ENCODE measurements at regions not wholly inside any gene's neighbourhood (a gene's known extent, or its start where the extent isn't known, plus 50 kb on each side); places are given as distances from the start of the nearest gene placed in this dataset.

- ATAC-seq: no peak
- 65 to 73% (median 68%) methylated on average over 6 of the region's 6 CpGs for WGBS, 4 donors
- H3K9me3 ChIP-seq: no peaks in the 10 kb centered on the region
- H3K4me3 ChIP-seq: no peak overlapping the region
- peaks cover 0 to 46% (median 8%) of the 10 kb centered on the region in 12 donors for H3K4me1 ChIP-seq
- peak overlapping the region in 6 of 12 donors; percentile 3 to 87 (median 37) for H3K27ac ChIP-seq
- intact Hi-C loops (cut with DNase I): loop anchor here in 3 of 10 donors (10.0 kb wide), 2 partner anchors 88 to 198 kb away; no protein-coding TSS in a partner anchor
- no peak for TF ChIP-seq POLR2A (IDR thresholded peaks at IDR 0.05)
- TF ChIP-seq, protein P1, sequence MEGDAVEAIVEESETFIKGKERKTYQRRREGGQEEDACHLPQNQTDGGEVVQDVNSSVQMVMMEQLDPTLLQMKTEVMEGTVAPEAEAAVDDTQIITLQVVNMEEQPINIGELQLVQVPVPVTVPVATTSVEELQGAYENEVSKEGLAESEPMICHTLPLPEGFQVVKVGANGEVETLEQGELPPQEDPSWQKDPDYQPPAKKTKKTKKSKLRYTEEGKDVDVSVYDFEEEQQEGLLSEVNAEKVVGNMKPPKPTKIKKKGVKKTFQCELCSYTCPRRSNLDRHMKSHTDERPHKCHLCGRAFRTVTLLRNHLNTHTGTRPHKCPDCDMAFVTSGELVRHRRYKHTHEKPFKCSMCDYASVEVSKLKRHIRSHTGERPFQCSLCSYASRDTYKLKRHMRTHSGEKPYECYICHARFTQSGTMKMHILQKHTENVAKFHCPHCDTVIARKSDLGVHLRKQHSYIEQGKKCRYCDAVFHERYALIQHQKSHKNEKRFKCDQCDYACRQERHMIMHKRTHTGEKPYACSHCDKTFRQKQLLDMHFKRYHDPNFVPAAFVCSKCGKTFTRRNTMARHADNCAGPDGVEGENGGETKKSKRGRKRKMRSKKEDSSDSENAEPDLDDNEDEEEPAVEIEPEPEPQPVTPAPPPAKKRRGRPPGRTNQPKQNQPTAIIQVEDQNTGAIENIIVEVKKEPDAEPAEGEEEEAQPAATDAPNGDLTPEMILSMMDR (IDR thresholded peaks at IDR 0.05): no peak
- H3K36me3 ChIP-seq: no peaks in the 10 kb centered on the region
- DNase-seq: peak in 3 of 5 donors; percentile 46 to 50 (median 46)
- no peaks in the 10 kb centered on the region for H3K27me3 ChIP-seq
Observed at GRCh38 chr9:91486699-91487497, 63.3 kb upstream of the NFIL3 start.

DNA sequence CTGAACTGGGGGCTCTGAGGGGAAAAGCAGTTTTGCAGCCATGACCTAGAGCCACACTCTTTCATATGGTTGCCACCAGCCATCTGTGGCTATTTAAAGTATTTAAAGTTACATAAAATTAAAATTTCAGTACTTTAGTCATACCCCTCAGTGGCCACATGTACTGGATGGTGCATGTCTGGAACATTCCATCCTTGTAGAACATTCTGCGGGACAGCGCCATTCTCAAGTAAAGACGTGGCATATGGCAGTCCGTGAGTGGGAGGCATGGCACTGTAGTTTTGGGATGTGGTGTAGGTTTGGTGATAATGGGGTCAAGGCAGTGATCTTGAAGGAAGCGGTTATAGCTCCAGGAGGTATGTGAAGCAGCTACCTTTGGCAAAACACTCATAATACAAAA is 61.4 kb upstream of the NFIL3 start:
- no peaks in the 10 kb centered on the region for H3K27me3 ChIP-seq
- WGBS, 4 donors: 92 to 96% (median 94%) methylated on average over 5 of the region's 5 CpGs
- H3K27ac ChIP-seq: no peak overlapping the region
- H3K4me1 ChIP-seq: peaks cover 0 to 46% (median 8%) of the 10 kb centered on the region in 12 donors
- no peak for ATAC-seq
- TF ChIP-seq, protein P1 (IDR thresholded peaks at IDR 0.05): no peak
- TF ChIP-seq POLR2A (IDR thresholded peaks at IDR 0.05): no peak
- no peak for DNase-seq
- no peak overlapping the region for H3K4me3 ChIP-seq
- H3K9me3 ChIP-seq: no peaks in the 10 kb centered on the region
- intact Hi-C loops (cut with DNase I): loop anchor here in 3 of 10 donors (10.0 kb wide), 2 partner anchors 90 to 200 kb away; no protein-coding TSS in a partner anchor
- H3K36me3 ChIP-seq: no peaks in the 10 kb centered on the region

- WGBS, 4 donors: 35 to 56% (median 45%) methylated on average over 8 of the region's 8 CpGs
- no peaks in the 10 kb centered on the region for H3K36me3 ChIP-seq
- H3K4me1 ChIP-seq: peaks cover 0 to 36% (median 5%) of the 10 kb centered on the region in 12 donors
- H3K27me3 ChIP-seq: no peaks in the 10 kb centered on the region
- H3K27ac ChIP-seq: peak overlapping the region; percentile 77 to 93 (median 87)
- DNase-seq (peak in 1 of 5 donors; percentile 55), ATAC-seq (peak; percentile 16 to 31 (median 24))
- TF ChIP-seq, protein P1 (IDR thresholded peaks at IDR 0.05): no peak
- TF ChIP-seq POLR2A (IDR thresholded peaks at IDR 0.05): no peak
- no peaks in the 10 kb centered on the region for H3K9me3 ChIP-seq
- intact Hi-C loops (cut with DNase I): loop anchor here in 4 of 10 donors (1.0 to 10.0 kb wide), 5 partner anchors 16 to 201 kb away; partner anchors contain the start of gene NFIL3 (in 2 of the 4)
- peak overlapping the region in 4 of 12 donors; percentile 20 to 34 (median 30) for H3K4me3 ChIP-seq
Observed at GRCh38 chr9:91483835-91484234, 60.2 kb upstream of the NFIL3 start.

GRCh38 chr9:91483189-91483691 is 59.6 kb upstream of the NFIL3 start:
- DNase-seq: peak; percentile 57 to 84 (median 68)
- Histone ChIP-seq H3K27me3 (no peaks in the 10 kb centered on the region), H3K27ac (peak overlapping the region; percentile 77 to 93 (median 87)), H3K9me3 (no peaks in the 10 kb centered on the region), H3K36me3 (no peaks in the 10 kb centered on the region), H3K4me3 (peak overlapping the region in 8 of 12 donors; percentile 2 to 41 (median 27)), H3K4me1 (peaks cover 0 to 30% (median 4%) of the 10 kb centered on the region in 12 donors)
- intact Hi-C loops (cut with DNase I): loop anchor here in 4 of 10 donors (1.0 to 10.0 kb wide), 5 partner anchors 17 to 202 kb away; partner anchors contain the start of gene NFIL3 (in 2 of the 4)
- no peak for TF ChIP-seq POLR2A (IDR thresholded peaks at IDR 0.05)
- TF ChIP-seq, protein P1 (IDR thresholded peaks at IDR 0.05): no peak
- ATAC-seq: peak; percentile 91 to 95 (median 93)
- WGBS, 4 donors: 20 to 26% (median 22%) methylated on average over 5 of the region's 5 CpGs
